ENCODE measurements at regions not wholly inside any gene's neighbourhood (a gene's known extent, or its start where the extent isn't known, plus 50 kb on each side); places are given as distances from the start of the nearest gene placed in this dataset.

- no peak for TF ChIP-seq POLR2AphosphoS5 (IDR thresholded peaks at IDR 0.05; ENCODE audit: low read depth, low read length)
- TF ChIP-seq CTCF (IDR thresholded peaks at IDR 0.05 in 2 of 3, conservative IDR thresholded peaks at IDR 0.05 in 1 of 3; ENCODE audit: borderline replicate concordance in 1 of 3, insufficient read depth in 1 of 3, low read depth in 2 of 3, low read length in 2 of 3) = no peak
- TF ChIP-seq TCF7L2 (IDR thresholded peaks at IDR 0.05; ENCODE audit: borderline replicate concordance, extremely low read depth, insufficient read depth, insufficient read length) = no peak
- no peak for TF ChIP-seq REST (IDR thresholded peaks at IDR 0.05; ENCODE audit: low read depth)
- TF ChIP-seq EZH2phosphoT487 (IDR thresholded peaks at IDR 0.05; ENCODE audit: borderline replicate concordance) = no peak
- no peak for TF ChIP-seq RAD21 (IDR thresholded peaks at IDR 0.05; ENCODE audit: low read depth)
- no peak for TF ChIP-seq EZH2 (IDR thresholded peaks at IDR 0.05)
- no peak for TF ChIP-seq EGR1 (IDR thresholded peaks at IDR 0.05; ENCODE audit: low read depth)
- TF ChIP-seq POLR2A (IDR thresholded peaks at IDR 0.05; ENCODE audit: borderline replicate concordance, extremely low read depth, insufficient read depth, insufficient read length) = no peak
- TF ChIP-seq ZNF274 (IDR thresholded peaks at IDR 0.05; ENCODE audit: low read depth, low read length) = no peak
- TF ChIP-seq YY1 (IDR thresholded peaks at IDR 0.05; ENCODE audit: extremely low read depth, insufficient replicate concordance, low read depth, low read length) = no peak
- TF ChIP-seq MAX (IDR thresholded peaks at IDR 0.05) = no peak
- TF ChIP-seq SP1 (IDR thresholded peaks at IDR 0.05; ENCODE audit: low read depth) = no peak
Observed at GRCh38 chr12:93033948-93034347, 104.9 kb upstream of the EEA1 start.
